ENCODE measurements at regions not wholly inside any gene's neighbourhood (a gene's known extent, or its start where the extent isn't known, plus 50 kb on each side); places are given as distances from the start of the nearest gene placed in this dataset.

DNA sequence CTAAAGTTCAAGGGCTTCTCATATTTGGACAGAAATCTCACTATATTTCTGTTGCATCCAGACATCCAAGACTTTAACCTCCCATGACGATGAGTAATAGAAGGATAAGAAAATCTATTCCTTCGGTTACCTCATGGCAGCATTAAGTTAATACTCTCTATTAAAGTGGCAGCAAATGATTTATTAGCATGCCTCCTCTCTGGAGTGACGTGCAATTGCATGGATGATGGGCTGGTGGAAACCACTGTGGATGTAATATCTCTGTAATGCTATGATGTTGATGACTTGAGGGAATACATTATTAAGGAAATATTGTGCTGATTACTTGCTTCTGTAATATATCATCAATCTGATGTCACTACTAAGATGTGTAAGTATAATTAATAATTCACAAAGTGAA lies 336.8 kb downstream of the DSEL start (continued):
- TF ChIP-seq, protein P1, sequence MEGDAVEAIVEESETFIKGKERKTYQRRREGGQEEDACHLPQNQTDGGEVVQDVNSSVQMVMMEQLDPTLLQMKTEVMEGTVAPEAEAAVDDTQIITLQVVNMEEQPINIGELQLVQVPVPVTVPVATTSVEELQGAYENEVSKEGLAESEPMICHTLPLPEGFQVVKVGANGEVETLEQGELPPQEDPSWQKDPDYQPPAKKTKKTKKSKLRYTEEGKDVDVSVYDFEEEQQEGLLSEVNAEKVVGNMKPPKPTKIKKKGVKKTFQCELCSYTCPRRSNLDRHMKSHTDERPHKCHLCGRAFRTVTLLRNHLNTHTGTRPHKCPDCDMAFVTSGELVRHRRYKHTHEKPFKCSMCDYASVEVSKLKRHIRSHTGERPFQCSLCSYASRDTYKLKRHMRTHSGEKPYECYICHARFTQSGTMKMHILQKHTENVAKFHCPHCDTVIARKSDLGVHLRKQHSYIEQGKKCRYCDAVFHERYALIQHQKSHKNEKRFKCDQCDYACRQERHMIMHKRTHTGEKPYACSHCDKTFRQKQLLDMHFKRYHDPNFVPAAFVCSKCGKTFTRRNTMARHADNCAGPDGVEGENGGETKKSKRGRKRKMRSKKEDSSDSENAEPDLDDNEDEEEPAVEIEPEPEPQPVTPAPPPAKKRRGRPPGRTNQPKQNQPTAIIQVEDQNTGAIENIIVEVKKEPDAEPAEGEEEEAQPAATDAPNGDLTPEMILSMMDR (IDR thresholded peaks at IDR 0.05 in 2 of 3, conservative IDR thresholded peaks at IDR 0.05 in 1 of 3; ENCODE audit: borderline replicate concordance in 1 of 3, insufficient read depth in 1 of 3, low read depth in 2 of 3, low read length in 2 of 3), result no peak
- no peak for TF ChIP-seq ZNF274 (IDR thresholded peaks at IDR 0.05; ENCODE audit: low read depth, low read length)
- no peak for TF ChIP-seq EGR1 (IDR thresholded peaks at IDR 0.05; ENCODE audit: low read depth)
- no peak for TF ChIP-seq SRF (IDR thresholded peaks at IDR 0.05; ENCODE audit: low read depth)
- TF ChIP-seq SIN3A (IDR thresholded peaks at IDR 0.05; ENCODE audit: low read depth), result no peak

DNA sequence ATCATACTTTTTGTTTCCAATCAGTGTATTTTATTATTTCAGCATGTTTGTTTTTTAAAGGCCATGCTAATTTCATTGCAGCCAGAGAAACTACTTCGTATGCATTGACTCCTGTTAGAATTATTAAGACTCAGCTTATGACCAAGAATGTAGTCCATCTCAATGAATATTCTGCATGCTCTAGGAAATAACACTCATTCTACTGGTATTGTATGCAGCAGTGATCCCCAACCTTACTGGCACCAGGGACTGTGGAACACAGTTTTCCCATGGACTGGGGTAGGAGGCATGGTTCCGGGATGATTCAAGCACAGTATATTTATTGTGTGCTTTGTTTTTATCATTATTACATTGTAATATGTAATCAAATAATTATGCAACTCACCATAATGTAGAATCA lies 356.9 kb downstream of the DSEL start:
- CTCF ChIA-PET, result no interaction called here

More for the DNA sequence above, 356.9 kb downstream of the DSEL start:
- Histone ChIP-seq H3K27me3 (ENCODE audit: insufficient read depth, low read length) (no peaks in the 10 kb centered on the region), H3K4me3 (replicated peaks in 1 of 2; ENCODE audit: low read depth in 1 of 2, low read length in 2 of 2) (no peak overlapping the region), H3K9me2 (ENCODE audit: insufficient read depth) (no peaks in the 10 kb centered on the region), H3K27ac (ENCODE audit: low read depth, low read length) (no peak overlapping the region), H3K4me2 (ENCODE audit: low read length) (no peak overlapping the region), H3K36me3 (ENCODE audit: control insufficient read depth in 1 of 2, insufficient read depth in 2 of 2, low read length in 2 of 2) (no peaks in the 10 kb centered on the region), H4K20me1 (ENCODE audit: insufficient read depth) (no peaks in the 10 kb centered on the region), H3K4me1 (ENCODE audit: control insufficient read depth in 1 of 2, insufficient read depth in 2 of 2, low read length in 2 of 2) (no peaks in the 10 kb centered on the region), H3K9me3 (ENCODE audit: control insufficient read depth in 1 of 2, insufficient read depth in 1 of 2, low read depth in 1 of 2, low read length in 2 of 2) (peaks cover 0 to 17% of the 10 kb centered on the region in 2 experiments; a peak in 3 of 4 replicates), H2AFZ (ENCODE audit: low read depth, low read length, poor library complexity, severe bottlenecking) (no peak overlapping the region), H3K79me2 (ENCODE audit: insufficient read depth, low read length) (no peaks in the 10 kb centered on the region), H3K9ac (ENCODE audit: low read length) (no peak overlapping the region)
- DNase-seq (ENCODE audit: low read depth, low spot score) (no peak), ATAC-seq (no peak)
- BruUV-seq (replicated peaks), result no TSS peak
- TF ChIP-seq EGR1 (IDR thresholded peaks at IDR 0.05; ENCODE audit: low read depth), result no peak
- TF ChIP-seq, protein P2, sequence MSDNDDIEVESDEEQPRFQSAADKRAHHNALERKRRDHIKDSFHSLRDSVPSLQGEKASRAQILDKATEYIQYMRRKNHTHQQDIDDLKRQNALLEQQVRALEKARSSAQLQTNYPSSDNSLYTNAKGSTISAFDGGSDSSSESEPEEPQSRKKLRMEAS (IDR thresholded peaks at IDR 0.05), result no peak
- TF ChIP-seq SIN3A (IDR thresholded peaks at IDR 0.05; ENCODE audit: low read depth), result no peak
- TF ChIP-seq RAD21 (IDR thresholded peaks at IDR 0.05; ENCODE audit: low read depth), result no peak
- no peak for TF ChIP-seq POLR2AphosphoS5 (IDR thresholded peaks at IDR 0.05; ENCODE audit: low read depth, low read length)
- no peak for TF ChIP-seq YY1 (IDR thresholded peaks at IDR 0.05; ENCODE audit: extremely low read depth, insufficient replicate concordance, low read depth, low read length)
- no peak for TF ChIP-seq ELF1 (IDR thresholded peaks at IDR 0.05; ENCODE audit: borderline replicate concordance, low read depth)
- TF ChIP-seq ZFX (IDR thresholded peaks at IDR 0.05), result no peak
- TF ChIP-seq, protein P1 (IDR thresholded peaks at IDR 0.05 in 2 of 3, conservative IDR thresholded peaks at IDR 0.05 in 1 of 3; ENCODE audit: borderline replicate concordance in 1 of 3, insufficient read depth in 1 of 3, low read depth in 2 of 3, low read length in 2 of 3), result no peak
- TF ChIP-seq TCF7L2 (IDR thresholded peaks at IDR 0.05; ENCODE audit: borderline replicate concordance, extremely low read depth, insufficient read depth, insufficient read length), result no peak
- no peak for TF ChIP-seq ATF3 (IDR thresholded peaks at IDR 0.05)
- ChIA-PET POLR2A (no interaction called here), RAD21 (ENCODE audit: low non-redundant PET in 1 of 2, low total read pairs in 2 of 2, uncharacterized antibody in 2 of 2, unreplicated experiment in 2 of 2) (no interaction called here)
- intact Hi-C loops (cut with micrococcal nuclease), result no loop called here

All from HCT116 (cell line).